Epithelial cell of prostate (primary cell): ENCODE measurements at regions not wholly inside any gene's neighbourhood (a gene's known extent, or its start where the extent isn't known, plus 50 kb on each side); places are given as distances from the start of the nearest gene placed in this dataset.
A peak's percentile ranks its signal among the peaks of the same experiment; 100 is the strongest.

Experiments
- DNase-seq: peaks from one replicate; pipeline ENCODE4 v3.0.0-alpha.2; 2011; ENCODE audit warnings: low read depth, low spot score
- H3K27ac ChIP-seq: fragments of 450-650 bp; 2 replicates; pipeline ENCODE4 v1.5.1; 2017; ENCODE audit warnings: mild to moderate bottlenecking

- no peak for DNase-seq
- no peak overlapping the region for H3K27ac ChIP-seq
Measured at GRCh38 chr5:72623936-72624335, 116.7 kb upstream of the ZNF366 start.

GRCh38 chr5:72623323-72623722 is 116.1 kb upstream of the ZNF366 start:
- no peak for DNase-seq
- no peak overlapping the region for H3K27ac ChIP-seq

- no peak overlapping the region for H3K27ac ChIP-seq
- no peak for DNase-seq
Measured at GRCh38 chr5:72622170-72622760, 115.1 kb upstream of the ZNF366 start.

GRCh38 chr5:72621576-72621975 is 114.4 kb upstream of the ZNF366 start:
- no peak for DNase-seq
- H3K27ac ChIP-seq, result no peak overlapping the region

- no peak for DNase-seq
- no peak overlapping the region for H3K27ac ChIP-seq
Measured at GRCh38 chr5:72619677-72620076, 112.5 kb upstream of the ZNF366 start.

- no peak for DNase-seq
- no peak overlapping the region for H3K27ac ChIP-seq
Measured at GRCh38 chr5:72619251-72619650, 112.0 kb upstream of the ZNF366 start.

- no peak overlapping the region for H3K27ac ChIP-seq
- DNase-seq, result no peak
Measured at GRCh38 chr5:72618708-72619107, 111.5 kb upstream of the ZNF366 start.

GRCh38 chr5:72615061-72615460 is 107.9 kb upstream of the ZNF366 start:
- no peak for DNase-seq

GRCh38 chr5:72613515-72613914 is 106.3 kb upstream of the ZNF366 start:
- no peak overlapping the region for H3K27ac ChIP-seq
- DNase-seq, result no peak

More at GRCh38 chr5:72615061-72615460, 107.9 kb upstream of the ZNF366 start:
- no peak overlapping the region for H3K27ac ChIP-seq

GRCh38 chr5:72612810-72613209 is 105.6 kb upstream of the ZNF366 start:
- DNase-seq, result no peak
- H3K27ac ChIP-seq, result no peak overlapping the region

GRCh38 chr5:72611118-72611730 is 104.0 kb upstream of the ZNF366 start:
- DNase-seq, result no peak
- no peak overlapping the region for H3K27ac ChIP-seq

- no peak overlapping the region for H3K27ac ChIP-seq
- no peak for DNase-seq
Measured at GRCh38 chr5:72608926-72609325, 101.7 kb upstream of the ZNF366 start.

- no peak overlapping the region for H3K27ac ChIP-seq
- no peak for DNase-seq
Measured at GRCh38 chr5:72608297-72608696, 101.1 kb upstream of the ZNF366 start.

GRCh38 chr5:72607381-72607780 is 100.2 kb upstream of the ZNF366 start:
- H3K27ac ChIP-seq, result no peak overlapping the region
- DNase-seq, result no peak

- H3K27ac ChIP-seq, result no peak overlapping the region
- DNase-seq, result no peak
Measured at GRCh38 chr5:72606525-72606924, 99.3 kb upstream of the ZNF366 start.

GRCh38 chr5:72605632-72606031 is 98.4 kb upstream of the ZNF366 start:
- DNase-seq, result no peak
- no peak overlapping the region for H3K27ac ChIP-seq

- DNase-seq, result no peak
- H3K27ac ChIP-seq, result no peak overlapping the region
Measured at GRCh38 chr5:72604798-72605154, 97.6 kb upstream of the ZNF366 start.

GRCh38 chr5:72604111-72604797 is 97.0 kb upstream of the ZNF366 start:
- no peak for DNase-seq
- H3K27ac ChIP-seq, result no peak overlapping the region

- DNase-seq, result no peak
- no peak overlapping the region for H3K27ac ChIP-seq
Measured at GRCh38 chr5:72602696-72603685, 95.8 kb upstream of the ZNF366 start.

GRCh38 chr5:72601861-72602260 is 94.7 kb upstream of the ZNF366 start:
- no peak for DNase-seq
- H3K27ac ChIP-seq, result peak overlapping the region; percentile 95
